Activated CD8-positive, alpha-beta memory T cell treated with anti-CD3 and anti-CD28 coated beads, Interleukin-2, amount 50 U/mL, for 24 hours (primary cell): ENCODE measurements at regions not wholly inside any gene's neighbourhood (a gene's known extent, or its start where the extent isn't known, plus 50 kb on each side); places are given as distances from the start of the nearest gene placed in this dataset.

ENCODE experiments used
- DNase-seq: peaks from one replicate; pipeline ENCODE4 v3.0.0-alpha.2; 2020; ENCODE audit errors: extremely low read depth

DNA sequence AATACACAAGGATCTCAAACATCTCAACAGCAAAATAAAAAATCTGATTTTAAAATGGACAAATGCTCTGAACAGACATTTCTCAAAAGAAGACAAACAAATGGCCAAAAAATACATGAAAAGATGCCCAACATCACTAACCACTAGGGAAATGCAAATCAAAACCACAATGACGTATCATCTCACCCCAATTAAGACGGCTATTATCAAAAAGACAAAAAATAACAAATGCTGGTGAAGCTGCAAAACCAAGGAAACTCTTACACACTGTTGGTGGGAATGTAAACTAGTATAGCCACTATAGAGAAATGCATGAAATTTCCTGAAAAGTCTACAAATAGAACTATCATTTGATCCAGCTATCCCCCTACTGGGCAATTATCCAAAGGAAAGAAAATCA, 145.0 kb downstream of the BTG1 start:
- no peak for DNase-seq

DNA sequence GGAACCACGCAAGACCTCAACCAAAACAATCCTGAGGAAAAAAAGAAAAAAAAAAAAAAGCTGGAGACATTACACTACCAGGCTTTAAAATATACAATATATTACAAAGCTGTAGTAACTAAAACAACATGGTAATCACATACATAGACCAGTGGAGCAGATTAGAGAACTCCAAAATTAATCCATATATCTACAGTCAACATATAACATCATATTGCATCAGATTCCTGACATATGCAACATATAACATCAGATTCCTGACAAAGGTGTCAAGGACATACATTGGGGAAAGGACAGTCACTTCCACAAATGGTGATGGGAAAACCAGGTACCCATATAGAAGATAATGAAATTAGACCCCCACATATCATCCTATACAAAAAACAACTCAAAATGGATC, 145.8 kb downstream of the BTG1 start:
- no peak for DNase-seq

DNA sequence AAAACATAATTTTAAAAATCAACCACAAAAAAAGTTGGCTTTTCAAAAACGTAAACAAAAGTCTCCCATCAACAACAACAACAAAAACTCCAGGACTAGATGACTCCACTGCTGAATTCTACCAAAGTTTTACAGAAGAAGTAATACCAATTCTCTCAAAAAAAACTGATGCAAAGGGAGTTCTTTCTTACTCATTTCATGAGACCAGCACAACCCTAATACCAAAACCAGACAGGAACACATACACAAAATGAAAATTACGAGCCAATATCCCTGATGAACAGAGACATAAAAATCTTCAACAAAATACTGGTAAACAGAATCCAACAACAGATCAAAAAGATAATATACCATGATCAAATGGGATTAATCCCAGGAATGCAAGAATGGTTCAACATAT, 147.3 kb downstream of the BTG1 start:
- no peak for DNase-seq

DNA sequence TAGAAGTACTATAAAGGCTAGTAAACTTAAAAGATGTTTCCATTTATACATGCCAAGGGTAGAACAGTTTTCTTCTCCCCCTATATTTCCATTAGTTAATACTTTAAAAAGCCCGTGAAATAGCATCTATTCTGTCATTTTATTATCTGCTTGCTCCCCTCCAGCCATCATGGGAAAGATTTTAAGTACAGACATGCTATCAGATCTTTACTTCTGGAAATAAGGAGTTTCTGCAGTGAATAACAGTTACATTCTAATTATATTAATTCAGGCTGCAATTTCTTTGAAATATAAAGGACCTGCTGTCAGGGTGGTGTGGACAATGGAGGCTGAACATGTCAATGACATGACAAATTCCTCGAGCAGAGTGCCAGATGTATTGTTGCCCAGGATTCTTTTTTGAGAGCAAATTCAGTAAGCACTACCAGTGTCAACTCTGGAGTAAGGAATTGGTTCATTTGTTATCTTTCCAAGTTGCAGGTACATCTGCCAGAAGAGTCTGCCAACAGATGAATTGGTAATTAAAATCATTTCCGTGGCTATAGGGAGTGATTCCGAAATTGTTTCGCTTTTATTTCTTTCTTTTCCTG, 151.3 kb downstream of the BTG1 start:
- DNase-seq, result no peak

DNA sequence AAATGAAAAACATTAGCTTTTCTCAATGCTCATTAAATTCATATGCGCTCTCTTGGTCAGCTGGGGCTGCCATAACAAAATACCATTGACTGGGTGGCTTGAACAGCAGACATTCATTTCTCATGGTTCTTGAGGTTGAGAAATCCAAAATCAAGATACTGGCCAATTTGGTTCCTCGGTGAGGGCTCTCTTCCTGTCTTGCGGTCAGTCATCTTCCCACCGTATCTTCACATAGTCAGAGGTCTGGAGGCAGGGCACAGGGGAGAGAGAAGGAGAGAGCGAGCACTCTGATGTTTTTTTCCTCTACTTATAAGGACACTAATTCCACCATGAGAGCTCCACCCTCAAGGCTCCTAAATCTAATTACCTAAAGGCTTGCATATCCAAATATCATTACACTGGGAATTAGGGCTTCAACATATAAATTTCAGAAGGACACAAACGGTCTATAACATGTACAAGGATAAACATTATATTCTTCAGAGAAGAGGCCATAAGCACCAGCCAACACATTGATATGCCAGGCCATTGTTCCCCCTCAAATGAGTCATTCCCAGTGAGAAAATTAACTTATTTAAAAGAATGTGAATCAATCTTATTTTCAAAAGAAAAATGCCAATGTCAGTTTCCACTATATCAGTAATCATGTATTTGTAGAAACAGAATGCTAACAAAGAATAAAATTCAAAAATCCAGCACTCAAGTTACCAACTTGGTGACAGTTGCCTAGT, 152.2 kb downstream of the BTG1 start:
- DNase-seq, result no peak

DNA sequence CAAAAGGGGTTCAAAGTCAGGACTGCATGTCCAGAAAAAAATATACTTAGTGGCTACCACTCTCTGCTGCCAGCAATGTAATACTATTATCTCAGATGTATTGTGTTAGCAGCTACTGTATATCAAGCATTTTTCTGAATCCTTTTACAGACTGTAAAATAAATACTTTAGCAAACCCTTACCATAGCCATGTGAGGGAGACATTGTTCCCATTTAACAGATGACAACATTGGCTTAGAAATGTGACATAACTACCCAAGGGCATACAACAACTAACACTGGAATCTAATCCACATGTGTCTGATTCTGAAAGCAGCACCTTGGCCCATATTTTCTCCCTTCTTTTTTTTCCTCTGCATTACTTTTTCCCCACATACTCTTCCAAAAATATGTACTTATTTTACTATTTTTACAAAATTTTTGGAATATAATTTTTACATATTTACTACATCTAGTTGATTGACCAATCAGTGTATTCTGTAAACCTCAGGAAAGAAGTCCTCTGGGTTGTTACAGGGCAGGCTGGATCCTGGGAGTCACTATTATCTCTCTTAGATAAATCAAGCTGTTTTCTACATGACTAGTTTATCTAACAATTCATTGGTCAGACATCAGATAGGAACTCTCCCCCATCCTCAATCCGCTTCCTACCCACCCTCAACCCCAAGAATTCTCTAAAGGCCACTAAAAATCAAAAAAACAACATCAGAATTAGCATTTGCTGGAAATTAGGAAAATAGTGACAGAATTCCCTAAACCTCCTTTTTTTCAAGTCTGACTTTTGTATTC, 154.1 kb downstream of the BTG1 start:
- DNase-seq, result no peak

DNA sequence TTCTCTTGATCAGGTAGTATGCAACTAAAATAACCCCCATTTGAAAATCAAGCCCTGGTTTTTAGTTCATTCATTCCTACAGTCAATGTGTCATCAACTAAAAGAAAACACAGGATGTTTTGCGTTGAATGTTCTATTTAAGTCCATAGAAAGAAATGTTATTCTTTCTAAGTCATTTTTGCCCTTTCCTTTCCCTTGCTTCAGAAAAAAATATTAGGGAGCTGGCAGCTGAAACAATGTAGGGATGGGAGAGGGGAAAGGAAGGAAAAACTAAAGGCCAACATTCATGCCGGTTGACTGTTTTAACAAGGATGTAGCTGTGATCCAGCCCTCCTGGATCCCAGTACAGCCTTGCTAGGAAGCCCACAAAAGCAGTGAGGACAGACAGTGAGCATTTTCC, 155.1 kb downstream of the BTG1 start:
- no peak for DNase-seq

DNA sequence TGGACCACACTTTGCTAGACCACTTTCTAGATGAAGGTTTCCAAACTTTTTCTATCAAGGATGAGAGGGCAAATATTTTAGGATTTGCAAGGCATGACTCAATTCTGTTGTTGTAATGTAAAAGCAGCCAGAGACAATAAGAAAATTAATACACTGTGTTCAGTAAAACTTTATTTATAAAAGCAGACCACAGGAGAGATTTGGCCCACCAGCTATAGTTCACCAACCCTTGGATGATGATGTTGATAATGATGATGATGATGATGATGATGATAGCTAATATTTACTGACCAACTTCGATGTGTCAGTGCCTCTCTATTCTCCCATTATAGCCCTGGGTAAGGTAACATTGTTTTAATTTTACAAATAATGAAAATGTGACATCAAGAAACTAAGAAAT, 156.5 kb downstream of the BTG1 start:
- no peak for DNase-seq

DNA sequence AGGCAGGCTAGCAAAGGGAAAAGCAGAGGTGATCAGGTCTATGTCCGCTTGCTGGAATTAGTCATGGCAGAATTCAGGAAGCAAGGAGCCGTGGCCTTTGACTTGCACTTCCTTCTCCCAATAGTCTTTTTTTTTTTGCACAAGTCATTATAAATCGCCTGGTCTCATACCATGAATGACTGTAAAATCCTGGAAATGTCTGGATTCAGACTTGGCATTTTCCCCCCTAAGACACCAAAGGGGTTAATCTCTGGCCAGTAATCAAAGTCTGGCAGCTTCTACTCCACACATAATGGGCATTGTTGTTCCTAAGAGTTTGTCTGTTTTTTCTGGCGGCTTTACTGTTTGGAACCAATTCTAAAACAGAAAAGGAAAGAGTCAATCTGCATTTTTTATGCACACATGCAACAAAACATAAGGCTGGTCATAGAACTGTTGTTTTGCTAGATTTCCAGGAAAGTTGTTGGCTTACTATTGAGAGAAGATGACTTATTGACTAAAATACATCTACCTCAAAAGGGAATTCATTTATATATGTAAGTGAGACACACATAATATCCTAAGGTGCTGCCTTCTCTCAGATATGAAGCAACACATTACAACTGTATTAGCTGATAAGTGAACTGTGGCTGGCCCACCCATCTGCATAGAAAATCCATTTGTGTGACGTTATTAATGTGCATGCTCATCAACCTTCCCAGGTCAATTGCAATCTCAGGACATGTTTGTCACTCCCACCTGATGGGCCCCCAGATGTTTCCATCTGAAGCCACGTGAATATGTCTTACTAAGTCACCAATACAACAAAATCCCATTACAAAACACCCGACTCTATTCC, 157.3 kb downstream of the BTG1 start:
- DNase-seq, result no peak

DNA sequence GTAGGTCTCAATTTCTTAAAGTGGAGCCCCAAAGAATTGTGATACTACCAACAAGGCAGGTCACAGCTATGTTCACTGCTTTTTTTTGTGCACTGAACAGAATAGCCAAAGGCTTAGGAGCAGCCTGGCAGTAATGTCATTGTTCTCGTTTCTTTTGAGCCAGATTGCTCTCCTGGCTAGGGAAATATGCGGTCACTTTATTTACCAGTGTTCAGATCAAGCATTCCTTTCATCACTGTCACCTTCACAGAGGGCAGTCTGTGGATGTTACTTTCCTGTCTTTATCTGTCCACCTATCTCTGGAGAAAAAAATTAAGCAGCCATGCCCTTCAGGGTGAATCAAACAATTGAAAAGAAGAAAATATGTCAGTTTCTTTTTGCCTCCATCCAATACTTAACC, 159.6 kb downstream of the BTG1 start:
- DNase-seq, result no peak

DNA sequence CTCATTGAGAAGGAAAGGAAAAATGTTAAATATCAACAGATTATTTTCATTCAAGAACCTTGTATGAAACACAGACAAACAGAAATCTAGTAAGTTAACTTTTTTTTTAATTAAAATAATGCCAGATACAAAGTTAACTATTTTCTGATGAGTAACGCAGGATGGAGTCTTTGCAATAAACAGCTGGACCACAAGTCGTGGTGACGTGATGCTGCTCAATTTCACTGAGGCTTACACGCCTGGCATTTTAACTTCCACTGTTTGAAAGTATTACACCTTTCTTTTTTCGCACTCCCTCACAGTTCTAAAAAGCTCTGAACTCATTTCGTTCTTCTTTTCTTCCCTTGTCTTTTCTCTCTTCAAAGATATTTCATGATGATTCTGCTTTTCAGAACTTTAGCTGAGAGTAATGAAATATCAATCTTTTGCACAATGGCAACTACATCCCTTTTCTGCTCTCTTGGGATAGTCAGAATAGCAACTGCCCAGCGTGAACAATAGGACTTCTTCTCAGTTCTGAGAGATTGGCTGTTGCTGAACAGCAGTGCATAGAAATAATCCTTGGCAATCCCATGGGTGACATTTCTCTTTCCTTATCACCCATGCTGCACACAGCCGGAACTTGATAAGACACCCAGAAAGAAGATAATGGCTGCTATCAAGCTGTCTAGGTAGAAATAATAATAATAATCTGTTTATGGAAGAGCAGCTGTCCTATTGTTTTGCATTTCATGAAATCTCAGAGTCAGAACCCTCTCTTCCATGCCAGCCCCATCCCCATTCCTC, 160.5 kb downstream of the BTG1 start:
- DNase-seq, result no peak

DNA sequence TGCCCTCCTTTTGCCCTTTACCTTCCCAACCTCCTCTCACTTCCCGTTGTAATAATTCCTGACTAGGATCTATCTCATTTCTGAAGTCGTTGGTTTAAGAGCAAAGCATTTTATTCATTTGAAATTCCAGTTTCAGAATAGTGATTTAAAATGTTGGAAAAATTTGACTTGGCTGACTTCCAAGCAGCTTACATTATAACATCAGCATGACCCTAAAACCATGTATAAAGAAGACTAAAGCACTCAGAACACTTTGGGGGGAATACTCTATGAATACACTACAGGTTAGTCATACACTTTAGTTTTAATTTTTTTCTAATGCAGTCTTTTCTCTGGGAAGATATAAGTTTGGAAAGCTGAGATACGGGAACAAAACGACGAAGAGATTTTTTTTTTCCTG, 161.1 kb downstream of the BTG1 start:
- DNase-seq, result no peak

DNA sequence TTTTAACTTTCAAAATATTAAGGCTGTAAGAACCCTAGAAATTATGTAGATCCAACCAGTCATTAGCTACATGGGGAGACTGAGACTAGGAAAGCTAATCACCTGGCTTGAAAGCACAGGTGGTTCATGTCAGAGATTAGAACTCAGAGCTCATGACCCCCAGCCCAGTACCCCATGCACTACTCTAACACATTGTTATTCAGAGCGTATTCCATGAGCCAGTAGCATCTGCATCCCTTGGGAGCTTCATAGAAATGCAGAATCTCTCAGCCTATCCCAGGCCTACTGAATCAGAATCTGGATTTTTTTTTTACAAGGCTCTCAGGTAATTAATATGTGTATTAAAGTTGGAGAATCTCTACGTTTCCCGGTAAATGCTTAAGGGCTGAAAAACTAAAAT, 161.7 kb downstream of the BTG1 start:
- DNase-seq, result no peak

DNA sequence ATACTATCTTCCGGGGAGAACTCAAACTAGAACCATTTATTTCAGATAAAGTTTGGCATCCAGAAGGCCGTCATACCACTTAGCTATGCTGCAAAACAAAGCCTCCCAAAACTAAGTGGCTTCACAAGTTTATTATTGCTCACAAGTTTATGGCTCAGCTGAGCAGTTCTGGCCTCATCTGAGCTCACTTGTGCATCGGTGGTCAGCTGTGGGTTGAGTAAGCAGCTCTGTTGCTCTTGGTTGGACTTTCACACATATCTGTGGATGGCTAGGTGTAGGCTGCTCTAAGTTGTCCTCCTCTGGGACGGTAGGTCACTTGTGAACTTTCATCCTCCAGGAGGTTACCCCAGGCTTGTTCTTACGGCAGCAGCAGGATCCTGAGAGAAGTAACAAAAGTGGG, 162.7 kb downstream of the BTG1 start:
- DNase-seq, result no peak

DNA sequence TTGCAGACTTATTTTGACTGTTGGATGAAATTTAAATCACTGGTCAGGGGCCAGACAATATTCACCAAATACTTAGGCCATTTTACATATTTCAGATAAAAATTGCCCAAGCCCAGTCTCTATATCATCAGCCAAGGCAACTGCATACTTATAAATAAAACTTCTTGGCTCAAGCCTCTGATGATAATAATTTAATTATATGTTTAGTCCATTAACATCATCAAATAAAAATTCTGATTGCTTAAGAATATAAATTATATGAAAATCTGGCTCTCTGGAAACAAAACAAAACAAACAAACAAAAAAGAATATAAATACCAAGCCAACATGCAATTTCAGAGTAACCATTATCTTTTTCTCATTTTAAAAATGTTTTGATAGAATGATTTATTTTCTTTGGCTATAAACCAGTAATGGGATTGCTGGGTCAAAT, 165.2 kb downstream of the BTG1 start:
- DNase-seq, result no peak

DNA sequence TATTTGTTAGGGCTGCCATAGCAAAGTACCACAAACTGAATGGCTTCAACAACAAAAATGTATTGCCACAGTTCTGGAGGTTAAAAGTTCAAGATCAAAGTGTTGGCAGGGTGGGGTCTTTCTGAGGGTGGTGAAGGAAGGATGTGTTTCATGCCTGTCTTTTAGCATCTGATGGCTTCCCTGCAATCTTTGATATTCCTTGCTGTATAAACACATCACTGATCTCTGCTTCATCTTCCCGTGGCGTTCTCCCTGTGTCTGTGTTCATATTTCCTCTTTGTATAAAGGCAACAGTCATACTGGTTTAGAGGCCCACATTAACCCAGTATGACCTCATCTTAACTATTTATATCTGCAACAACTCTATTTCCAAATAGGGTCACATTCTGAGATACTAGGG, 167.5 kb downstream of the BTG1 start:
- no peak for DNase-seq

DNA sequence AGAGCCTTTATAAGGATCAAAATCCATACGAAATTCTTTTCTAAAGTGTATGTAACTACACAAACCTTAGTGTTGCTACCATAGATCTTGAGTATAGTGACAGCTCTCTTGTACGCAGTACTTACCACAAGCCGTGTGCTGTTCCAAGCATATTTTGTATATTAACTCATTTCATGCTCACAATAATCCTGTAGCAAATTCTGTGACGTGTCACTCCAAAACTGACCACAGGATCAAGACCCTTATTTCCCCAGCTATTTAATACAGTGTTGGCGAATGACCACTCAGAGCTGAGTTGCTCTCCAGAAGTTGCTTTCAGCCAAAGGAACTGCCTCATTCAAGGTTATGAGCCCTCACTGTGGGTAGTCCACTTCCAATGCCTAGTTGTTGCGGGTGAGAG, 169.8 kb downstream of the BTG1 start:
- DNase-seq, result no peak

DNA sequence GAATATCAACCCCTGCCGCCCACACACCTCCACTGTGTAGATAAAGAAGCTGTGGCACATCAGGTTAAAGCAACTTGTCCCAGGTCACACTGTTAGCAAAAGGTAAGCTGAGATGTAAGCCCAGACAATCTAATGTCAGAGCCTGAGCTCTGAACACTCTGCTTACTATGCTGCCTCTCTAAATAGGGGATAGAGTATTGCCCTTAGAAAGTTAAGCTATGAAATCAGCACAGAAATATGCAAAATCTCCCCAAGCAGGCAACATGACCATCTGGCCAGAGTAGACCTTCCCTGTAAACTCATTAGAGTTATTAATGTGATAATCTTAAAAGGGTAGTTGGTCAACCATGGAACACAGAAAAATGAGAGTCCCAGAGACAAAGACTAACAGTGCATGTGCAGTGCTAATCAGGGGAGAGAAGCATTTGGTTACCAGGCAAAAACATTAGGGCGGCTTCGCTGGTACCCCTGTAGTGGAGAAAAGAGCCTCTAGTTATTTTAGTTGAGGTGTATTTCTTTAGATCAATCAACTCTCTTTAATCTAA, 171.0 kb downstream of the BTG1 start:
- no peak for DNase-seq

DNA sequence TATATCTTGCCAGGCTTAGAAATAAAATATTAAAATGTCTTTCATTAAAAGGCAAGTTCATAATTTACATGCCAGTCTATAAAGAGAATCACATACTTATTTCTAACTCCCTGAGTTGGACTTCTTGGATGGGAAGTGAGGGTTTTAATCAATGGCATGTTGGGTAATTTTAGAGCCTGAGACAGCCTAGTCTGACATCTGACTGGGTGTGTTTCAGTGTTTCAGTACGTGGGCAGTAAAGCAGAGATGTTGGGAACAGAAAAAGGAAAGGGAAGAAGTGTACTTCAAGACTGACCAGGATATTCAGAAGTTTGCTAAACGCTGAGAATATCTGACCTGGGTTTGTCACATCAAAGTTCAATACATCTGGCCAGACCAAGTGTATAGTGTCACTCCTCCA, 171.8 kb downstream of the BTG1 start:
- no peak for DNase-seq

DNA sequence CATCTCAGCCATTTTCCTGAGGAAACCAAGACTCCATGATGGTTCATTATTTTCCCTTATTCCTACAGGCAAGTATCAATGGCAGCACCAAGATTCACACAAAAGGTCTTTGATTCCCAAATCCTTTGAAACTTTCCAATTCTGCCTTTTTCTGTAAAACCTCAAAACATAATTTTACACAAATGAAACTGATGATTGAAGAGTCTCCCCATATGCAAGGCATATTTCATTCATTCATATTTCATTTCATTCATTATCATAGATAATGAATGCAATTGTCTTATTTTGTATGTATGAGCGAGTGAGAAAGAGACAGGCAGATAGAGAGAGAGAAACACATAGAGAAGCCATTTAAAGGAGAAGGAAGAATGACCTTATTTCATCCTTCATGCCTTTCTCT, 172.8 kb downstream of the BTG1 start:
- no peak for DNase-seq

DNA sequence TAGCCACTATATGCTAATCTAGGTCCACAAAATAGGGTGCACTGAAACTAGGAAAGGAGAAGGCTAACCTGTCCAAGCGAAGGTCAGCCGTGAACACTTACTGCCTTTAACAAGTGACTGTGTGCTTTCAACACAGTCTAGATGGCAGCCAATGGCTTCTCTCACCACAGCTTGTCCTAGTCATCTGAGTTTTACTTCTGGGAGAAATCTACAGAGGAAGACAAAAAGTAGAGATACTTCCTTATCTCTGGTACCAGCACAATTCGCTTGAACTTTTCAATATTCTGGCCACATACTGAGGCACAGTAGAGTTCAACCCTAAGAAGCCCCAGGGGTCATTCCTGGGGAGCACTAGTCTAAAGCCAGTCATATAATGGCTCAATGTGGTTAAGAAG, 176.9 kb downstream of the BTG1 start:
- DNase-seq, result no peak
